ENCODE measurements at regions not wholly inside any gene's neighbourhood (a gene's known extent, or its start where the extent isn't known, plus 50 kb on each side); places are given as distances from the start of the nearest gene placed in this dataset.
"Not testable (repeated sequence)": the region's sequence is repeated elsewhere in the genome, so short reads cannot be mapped to it uniquely, and the experiment has no call there.

DNA sequence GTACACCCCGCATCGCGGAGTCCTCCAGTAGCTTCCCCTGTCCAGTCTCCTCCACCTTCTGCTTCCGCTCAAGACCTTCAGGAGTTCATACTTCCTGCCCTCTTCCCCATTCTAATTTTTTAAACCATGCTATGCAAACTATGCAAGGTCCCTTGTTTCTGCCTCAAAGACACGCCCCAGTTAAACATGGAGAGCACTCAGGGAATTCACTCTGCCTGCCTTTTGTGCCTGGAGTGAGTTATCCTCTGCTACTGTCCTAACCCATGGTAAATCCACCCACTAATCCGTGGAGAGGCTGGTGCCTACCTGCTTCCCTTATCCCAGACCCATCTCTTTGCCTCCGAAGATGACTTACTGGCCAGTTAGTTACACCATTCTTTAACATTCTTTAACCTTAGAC, 473.7 kb upstream of the JARID2 start:
- DNase-seq (ENCODE audit: low read depth) = no peak
- no peak for TF ChIP-seq CTCF (IDR thresholded peaks at IDR 0.05; ENCODE audit: control insufficient read depth, insufficient read depth, low read depth, low read length, missing control alignments)
- no peak overlapping the region for H3K4me3 ChIP-seq (ENCODE audit: control insufficient read depth, low read depth, low read length)

- DNase-seq (ENCODE audit: low read depth) = no peak
- TF ChIP-seq CTCF (IDR thresholded peaks at IDR 0.05; ENCODE audit: control insufficient read depth, insufficient read depth, low read depth, low read length, missing control alignments) = no peak
- H3K4me3 ChIP-seq (ENCODE audit: control insufficient read depth, low read depth, low read length) = no peak overlapping the region
Observed at GRCh38 chr6:14775528-14775927, 470.3 kb upstream of the JARID2 start.

GRCh38 chr6:14776307-14776706, 469.6 kb upstream of the JARID2 start:
- no peak for DNase-seq (ENCODE audit: low read depth)
- TF ChIP-seq CTCF (IDR thresholded peaks at IDR 0.05; ENCODE audit: control insufficient read depth, insufficient read depth, low read depth, low read length, missing control alignments) = no peak
- no peak overlapping the region for H3K4me3 ChIP-seq (ENCODE audit: control insufficient read depth, low read depth, low read length)

GRCh38 chr6:14781772-14782525, 463.9 kb upstream of the JARID2 start:
- no peak for TF ChIP-seq CTCF (IDR thresholded peaks at IDR 0.05; ENCODE audit: control insufficient read depth, insufficient read depth, low read depth, low read length, missing control alignments)
- DNase-seq (ENCODE audit: low read depth) = no peak
- H3K4me3 ChIP-seq (ENCODE audit: control insufficient read depth, low read depth, low read length) = no peak overlapping the region

GRCh38 chr6:14782921-14783464, 462.9 kb upstream of the JARID2 start:
- not testable (repeated sequence) for H3K4me3 ChIP-seq (ENCODE audit: control insufficient read depth, low read depth, low read length); DNase-seq (ENCODE audit: low read depth)

- H3K4me3 ChIP-seq (ENCODE audit: control insufficient read depth, low read depth, low read length) = no peak overlapping the region
- no peak for DNase-seq (ENCODE audit: low read depth)
- TF ChIP-seq CTCF (IDR thresholded peaks at IDR 0.05; ENCODE audit: control insufficient read depth, insufficient read depth, low read depth, low read length, missing control alignments) = no peak
Observed at GRCh38 chr6:14783594-14783993, 462.3 kb upstream of the JARID2 start.

- no peak for DNase-seq (ENCODE audit: low read depth)
Observed at GRCh38 chr6:14784596-14785492, 461.0 kb upstream of the JARID2 start.

More at GRCh38 chr6:14784596-14785492, 461.0 kb upstream of the JARID2 start:
- H3K4me3 ChIP-seq (ENCODE audit: control insufficient read depth, low read depth, low read length) = no peak overlapping the region
- no peak for TF ChIP-seq CTCF (IDR thresholded peaks at IDR 0.05; ENCODE audit: control insufficient read depth, insufficient read depth, low read depth, low read length, missing control alignments)
